H54 (cell line): ENCODE measurements at regions not wholly inside any gene's neighbourhood (a gene's known extent, or its start where the extent isn't known, plus 50 kb on each side); places are given as distances from the start of the nearest gene placed in this dataset.
"Not testable (repeated sequence)": the region's sequence is repeated elsewhere in the genome, so short reads cannot be mapped to it uniquely, and the experiment has no call there.

ENCODE experiments used
- DNase-seq: peaks from one replicate; pipeline ENCODE4 v3.0.0; 2011; ENCODE audit warnings: low spot score, mixed read lengths; ENCODE audit not compliant: insufficient read length
- FAIRE-seq: peaks from 3 replicates; lab custom pipeline; 2011; peaks lifted over from hg19 to GRCh38; lab: Jason Lieb, UNC
- POLR2A ChIP-seq: IDR thresholded peaks from 2 replicates; pipeline ENCODE4 v1.6.1; 2011; ENCODE audit warnings: low read depth, mild to moderate bottlenecking, low read length

DNA sequence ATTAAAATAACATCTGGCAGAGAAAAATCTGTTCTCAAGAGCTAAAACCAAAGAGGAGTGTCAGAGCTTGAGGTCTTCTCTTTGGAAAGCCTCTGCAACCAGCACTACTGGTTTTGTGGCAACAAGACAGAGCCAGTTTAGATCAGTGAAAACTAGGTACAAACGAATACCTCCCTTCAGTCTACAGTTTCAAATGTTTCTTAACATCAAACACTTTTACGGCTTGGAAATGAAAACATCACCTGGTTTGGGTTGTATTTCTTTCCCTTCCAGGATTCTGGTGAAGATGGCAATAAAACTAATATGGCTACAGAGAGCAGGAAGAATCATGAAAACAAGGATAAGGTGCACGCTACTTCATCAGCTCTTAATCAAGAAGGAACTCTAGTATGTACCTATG is 339.4 kb upstream of the ESRRG start:
- TF ChIP-seq POLR2A: no peak
- FAIRE-seq: no peak
- DNase-seq: no peak

DNA sequence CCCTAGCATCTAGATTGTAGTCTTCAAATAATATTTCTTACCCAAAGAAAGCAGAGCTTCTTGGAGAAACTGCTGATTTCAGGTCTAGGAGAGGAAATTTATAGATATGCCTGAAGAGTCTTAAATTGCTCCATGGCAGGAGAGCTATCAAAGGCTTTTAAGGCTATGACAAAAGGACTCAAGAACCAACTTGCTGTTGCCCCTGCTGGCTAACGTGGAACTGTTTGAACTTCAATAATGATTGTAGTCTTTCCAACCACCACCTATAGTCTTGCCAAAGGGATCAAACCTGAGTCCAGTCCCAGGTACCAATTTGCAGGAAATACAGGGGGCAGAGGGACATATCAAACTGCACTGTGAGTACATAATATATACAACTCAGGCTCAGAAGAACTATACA is 336.2 kb upstream of the ESRRG start:
- TF ChIP-seq POLR2A: no peak
- FAIRE-seq (no peak), DNase-seq (no peak)

DNA sequence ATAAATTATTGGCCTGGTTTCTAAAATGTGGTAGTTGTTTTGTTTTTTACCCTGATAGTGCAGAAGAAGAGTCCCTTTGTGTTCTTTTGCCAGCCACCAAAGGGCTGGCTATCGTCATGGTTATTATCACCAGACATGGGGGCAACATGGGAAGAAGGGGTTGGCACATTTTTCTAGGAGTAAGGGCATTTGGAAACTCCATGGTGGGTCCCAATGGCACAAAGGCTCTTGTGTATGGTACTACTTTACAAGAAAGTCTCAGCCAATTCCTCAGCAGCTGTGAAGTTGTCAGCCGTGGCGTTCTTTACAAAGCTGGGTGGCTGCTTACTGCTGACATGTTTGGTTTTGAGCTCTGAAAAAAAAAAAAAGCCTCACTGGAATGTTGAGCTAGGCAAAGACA is 330.4 kb upstream of the ESRRG start:
- no peak for DNase-seq
- no peak for TF ChIP-seq POLR2A
- FAIRE-seq: no peak

DNA sequence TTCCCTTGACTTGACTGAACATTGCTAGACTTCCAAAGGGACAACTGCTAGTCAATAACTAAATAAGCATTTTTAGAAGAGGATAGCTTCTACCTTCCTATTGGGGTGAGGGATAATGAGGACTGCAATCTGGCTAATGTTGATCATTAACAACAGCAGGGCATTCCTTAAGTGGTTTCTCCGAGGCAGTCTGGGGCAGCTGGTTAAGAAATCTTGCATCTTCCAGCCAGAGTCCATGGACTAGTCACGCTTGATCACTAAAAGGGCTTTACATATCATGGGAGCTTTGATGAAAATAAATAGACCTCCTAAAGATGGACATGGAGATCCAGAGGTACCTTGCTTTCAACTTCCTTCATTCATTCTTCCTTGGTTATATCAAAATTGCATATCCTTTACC is 329.4 kb upstream of the ESRRG start:
- FAIRE-seq: no peak
- no peak for TF ChIP-seq POLR2A
- DNase-seq: no peak

DNA sequence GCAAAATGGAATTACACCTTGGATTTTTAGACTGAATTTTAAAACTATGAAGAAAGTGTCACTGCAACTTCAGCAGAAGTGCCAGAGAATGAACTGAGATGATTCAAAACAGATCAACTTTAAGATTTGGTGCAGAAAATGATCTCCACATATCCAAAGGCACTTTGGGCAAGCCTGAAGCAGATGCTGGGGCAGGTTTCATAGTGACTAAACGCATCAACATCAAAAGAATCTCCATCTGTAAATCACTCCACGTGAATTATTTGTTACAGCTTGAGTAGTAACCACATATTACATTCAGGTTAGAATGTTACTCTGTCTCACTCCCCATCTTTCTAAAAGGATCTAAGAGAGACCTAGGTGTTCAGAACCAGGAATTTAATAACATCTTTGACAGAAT is 329.0 kb upstream of the ESRRG start:
- FAIRE-seq: no peak
- no peak for TF ChIP-seq POLR2A
- no peak for DNase-seq

DNA sequence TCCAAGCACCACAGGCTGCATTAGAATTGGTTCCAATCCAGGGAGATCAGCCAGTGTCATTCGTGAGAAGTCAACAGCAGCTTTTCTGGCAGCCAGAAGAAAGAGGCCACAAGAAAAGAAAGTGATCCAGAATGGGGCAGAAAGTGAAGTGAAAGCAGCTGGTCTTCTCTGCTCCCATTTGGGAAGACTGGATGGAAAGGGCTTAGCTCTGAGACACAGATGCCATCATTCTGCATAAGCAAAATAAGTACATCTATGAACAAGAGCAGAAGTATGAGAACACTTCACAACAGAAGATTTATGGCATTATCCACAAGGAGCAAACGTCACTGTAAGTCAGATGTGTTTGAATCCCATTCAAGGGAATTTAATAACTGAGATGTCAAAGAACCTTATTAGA is 326.5 kb upstream of the ESRRG start:
- DNase-seq (no peak), FAIRE-seq (no peak)
- TF ChIP-seq POLR2A: no peak

DNA sequence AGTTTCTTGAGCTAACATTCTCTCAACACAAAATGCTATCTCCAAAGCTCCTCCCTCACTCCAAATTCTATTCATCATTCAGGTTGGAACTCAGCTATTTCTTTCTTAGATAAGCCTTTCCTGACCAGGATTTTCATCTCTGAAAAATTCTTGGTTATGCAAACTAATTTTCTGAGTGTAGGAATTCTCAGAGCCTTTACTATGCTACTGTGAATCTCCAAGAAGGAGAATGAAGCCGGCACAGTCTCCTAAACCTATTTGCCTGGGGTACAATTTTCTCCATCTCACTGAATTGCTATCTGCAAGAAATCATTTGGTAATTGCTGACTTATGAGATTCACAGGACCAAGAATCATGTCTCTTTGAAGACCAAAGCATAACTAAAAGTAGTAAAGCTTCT is 325.9 kb upstream of the ESRRG start:
- no peak for TF ChIP-seq POLR2A
- no peak for FAIRE-seq
- DNase-seq: no peak

DNA sequence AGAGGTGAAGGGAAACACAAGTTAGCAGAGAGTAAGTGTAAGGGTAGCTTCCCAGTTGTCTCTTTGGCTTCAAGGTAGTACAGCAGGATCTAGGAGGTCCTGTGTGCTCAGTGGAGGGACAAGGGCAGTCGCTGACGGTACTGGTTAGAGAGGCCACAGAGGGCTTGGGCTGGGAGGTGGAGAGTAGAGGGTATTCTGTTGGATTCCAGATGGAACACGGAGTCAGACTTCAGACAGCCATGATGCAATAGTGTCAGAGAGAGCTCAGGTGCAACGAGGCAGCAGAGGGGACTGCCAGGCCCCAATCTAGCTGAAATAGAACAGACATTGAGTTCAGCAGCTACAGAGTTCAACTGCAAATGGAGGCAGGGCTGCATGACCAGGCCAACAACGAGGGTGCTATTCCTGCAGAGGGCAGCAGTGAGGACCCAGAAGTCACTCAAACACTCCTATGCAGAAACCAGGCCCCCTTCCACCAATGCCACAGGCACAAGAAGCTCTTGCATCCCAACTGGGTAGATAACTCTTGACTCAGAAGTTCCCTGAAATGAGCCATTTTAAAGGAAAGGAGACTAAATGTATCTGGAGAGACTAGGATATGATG is 325.0 kb upstream of the ESRRG start:
- DNase-seq (peak; percentile 4), FAIRE-seq (no peak)
- TF ChIP-seq POLR2A: no peak

DNA sequence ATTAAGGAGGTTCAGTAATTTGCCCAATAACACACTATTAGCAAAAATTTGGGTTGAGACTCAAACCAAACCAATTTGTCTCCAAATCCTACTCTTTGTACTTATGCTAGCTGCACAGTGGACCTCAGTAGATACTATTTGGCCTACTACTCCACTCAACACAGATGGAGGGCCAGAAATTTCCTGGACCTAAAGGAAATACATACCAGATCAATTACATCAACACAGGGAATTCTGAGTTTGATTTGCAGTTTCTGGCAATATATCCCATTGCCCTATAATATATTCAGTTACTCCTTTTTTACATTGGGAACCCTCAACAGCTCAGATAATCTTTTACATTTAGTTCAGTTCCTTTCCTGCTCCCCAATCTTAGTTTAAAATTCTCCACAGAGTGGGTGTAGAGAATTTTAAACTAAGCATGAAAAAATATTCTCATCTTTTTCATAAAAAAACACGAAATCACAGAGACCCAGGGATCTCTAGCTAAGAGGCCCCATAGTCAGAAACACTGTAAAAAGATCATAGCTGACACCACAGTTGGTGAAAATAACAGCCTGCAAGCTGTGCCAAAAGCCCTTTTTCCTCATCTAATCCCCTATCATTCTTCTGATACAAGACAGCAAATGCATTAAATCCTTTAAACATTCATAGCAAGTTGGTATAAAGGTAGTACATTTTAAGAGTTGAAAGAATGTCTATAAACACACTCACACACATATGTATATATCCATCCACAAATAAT is 317.7 kb upstream of the ESRRG start:
- DNase-seq: no peak
- TF ChIP-seq POLR2A: no peak
- no peak for FAIRE-seq

DNA sequence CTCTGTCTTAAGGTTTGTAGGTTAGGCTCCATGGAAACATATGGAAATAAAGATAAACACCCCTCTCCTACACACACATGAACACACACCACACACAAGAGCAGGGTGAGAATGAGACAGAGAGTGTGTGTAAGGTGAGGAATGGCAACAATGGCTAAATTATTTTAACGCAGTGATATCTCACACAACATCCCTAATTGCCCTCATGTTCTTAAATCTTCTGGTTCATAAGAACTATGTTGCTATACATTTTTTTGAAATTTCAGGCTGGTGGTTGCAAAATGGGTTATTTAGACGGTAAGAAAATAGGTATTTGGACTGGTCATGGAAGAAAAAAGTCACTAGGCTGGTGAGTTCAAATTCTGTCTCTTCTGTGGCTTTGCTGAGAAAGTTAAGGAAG is 316.7 kb upstream of the ESRRG start:
- no peak for FAIRE-seq
- TF ChIP-seq POLR2A: no peak
- DNase-seq: no peak

DNA sequence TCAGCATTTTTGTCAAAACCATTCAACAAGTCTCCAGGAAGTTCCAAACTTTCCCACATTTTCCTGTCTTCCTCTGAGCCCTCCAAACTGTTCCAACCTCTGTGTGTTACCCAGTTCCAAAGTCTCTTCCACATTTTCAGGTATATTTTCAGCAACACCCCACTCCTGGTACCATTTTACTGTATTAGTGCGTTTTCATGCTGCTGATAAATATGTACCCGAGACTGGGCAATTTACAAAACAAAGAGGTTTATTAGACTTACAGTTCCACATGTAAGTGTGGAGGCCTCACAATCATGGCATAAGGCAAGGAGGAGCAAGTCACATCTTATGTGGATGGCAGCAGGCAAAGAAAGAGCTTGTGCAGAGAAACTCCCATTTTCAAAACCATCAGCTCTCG is 315.9 kb upstream of the ESRRG start:
- not testable (repeated sequence) for FAIRE-seq

DNA sequence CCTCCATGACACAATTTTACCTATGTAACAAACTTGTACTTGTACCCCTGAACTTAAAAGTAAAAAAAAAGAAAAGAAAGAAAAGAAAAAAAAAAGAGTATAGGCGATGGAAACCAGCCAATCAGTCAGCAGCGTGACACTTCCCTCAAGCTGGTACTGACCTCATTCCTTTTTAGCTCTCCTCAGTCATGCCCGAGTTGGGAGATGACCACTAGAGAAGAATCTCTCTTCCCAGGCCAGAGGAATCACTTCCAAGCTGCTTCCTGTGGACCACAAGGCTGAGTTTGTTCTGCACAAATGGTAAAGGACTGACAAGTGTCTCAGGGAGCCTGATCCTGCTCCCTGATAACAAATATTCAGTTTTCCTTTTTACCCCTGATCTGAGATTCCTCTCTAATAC is 313.5 kb upstream of the ESRRG start:
- no peak for TF ChIP-seq POLR2A
- FAIRE-seq: no peak
- no peak for DNase-seq

More for the DNA sequence above, 315.9 kb upstream of the ESRRG start:
- not testable (repeated sequence) for DNase-seq

DNA sequence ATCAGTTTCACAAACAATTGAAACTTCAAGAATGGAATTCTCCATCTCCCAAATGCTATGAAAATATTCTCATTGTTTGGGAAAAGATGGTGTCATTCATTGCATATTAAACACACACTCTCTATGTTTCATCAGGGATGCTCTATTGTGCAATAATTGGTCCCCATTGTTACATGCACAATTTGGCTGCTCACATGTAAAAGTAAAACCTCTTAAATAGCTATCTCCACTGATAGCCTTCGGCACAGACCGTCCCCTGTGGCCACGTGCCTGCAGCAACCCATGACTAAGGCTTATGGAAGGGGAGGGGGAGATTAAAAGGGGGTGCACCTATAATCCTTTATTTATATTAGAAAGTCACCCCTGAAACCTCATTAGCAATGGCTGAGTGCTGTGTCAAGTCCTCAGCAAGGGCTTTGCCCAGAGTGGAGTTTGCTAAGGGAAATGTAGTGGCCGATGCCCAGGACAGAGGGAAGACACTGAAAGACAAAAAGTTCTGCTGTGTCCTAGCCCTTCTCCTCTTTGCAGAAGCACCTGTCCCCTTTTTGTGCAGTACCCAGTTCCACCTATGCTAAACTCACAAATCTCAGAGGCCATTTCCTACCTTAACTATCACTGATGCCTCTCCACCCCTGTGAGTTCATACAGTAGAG is 309.6 kb upstream of the ESRRG start:
- no peak for DNase-seq
- TF ChIP-seq POLR2A: no peak
- FAIRE-seq: no peak

DNA sequence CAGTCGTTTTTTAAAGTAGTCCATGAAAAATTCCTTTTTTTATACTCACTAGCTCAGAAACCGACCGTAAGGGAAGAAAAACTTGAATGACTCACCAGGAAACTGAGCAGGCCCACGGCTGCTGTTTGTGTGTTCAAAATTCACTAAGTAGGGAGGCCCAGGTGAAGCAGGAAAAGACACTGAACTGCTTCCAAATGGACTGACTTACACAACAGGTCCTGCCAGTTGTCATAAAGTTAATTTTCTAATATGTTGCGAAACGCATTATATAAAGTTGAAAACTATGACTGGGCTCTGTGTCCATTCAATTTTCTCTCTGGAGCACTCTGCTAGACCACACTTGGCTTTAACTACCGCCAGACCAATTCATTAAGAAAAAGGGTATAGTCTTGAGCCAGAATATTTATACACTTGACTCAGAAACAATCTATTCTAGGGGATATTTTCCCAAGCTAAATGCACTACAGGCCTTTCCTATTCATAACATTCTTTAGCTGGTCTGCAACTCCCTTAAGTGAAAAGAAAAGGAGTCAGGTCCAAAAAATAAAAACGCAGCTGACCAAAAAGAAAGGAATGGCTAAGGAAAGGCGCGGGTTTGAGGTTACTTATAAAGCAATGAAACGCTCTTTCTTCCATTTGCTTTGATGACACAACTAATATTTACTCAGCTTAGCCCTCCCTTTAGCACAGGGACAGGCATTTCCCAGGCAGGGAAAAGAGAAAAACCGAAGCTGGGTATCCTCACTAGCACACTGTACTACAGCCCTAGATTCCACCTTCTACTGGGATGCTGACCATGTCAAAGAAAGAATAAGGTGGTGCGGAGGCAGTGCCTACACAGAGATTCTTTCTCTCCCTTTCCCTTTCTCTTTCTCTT is 306.3 kb upstream of the ESRRG start:
- TF ChIP-seq POLR2A: no peak
- DNase-seq (peak; percentile 6), FAIRE-seq (peak; percentile 70)
